ENCODE measurements at regions not wholly inside any gene's neighbourhood (a gene's known extent, or its start where the extent isn't known, plus 50 kb on each side); places are given as distances from the start of the nearest gene placed in this dataset.

- DNase-seq (ENCODE audit: low read depth): no peak
Measured at GRCh38 chr3:171956181-171956683, 83.1 kb upstream of the FNDC3B start.

- DNase-seq (ENCODE audit: low read depth): no peak
Measured at GRCh38 chr3:171956705-171957104, 82.7 kb upstream of the FNDC3B start.

GRCh38 chr3:171959532-171960089 lies 79.8 kb upstream of the FNDC3B start:
- DNase-seq (ENCODE audit: low read depth): no peak

- DNase-seq (ENCODE audit: low read depth): no peak
Measured at GRCh38 chr3:171960159-171960558, 79.2 kb upstream of the FNDC3B start.

- no peak for DNase-seq (ENCODE audit: low read depth)
Measured at GRCh38 chr3:171962137-171962720, 77.1 kb upstream of the FNDC3B start.

GRCh38 chr3:171963546-171963945 lies 75.8 kb upstream of the FNDC3B start:
- DNase-seq (ENCODE audit: low read depth): no peak

GRCh38 chr3:171965067-171965712 lies 74.2 kb upstream of the FNDC3B start:
- DNase-seq (ENCODE audit: low read depth): no peak

- no peak for DNase-seq (ENCODE audit: low read depth)
Measured at GRCh38 chr3:171966533-171967136, 72.7 kb upstream of the FNDC3B start.

GRCh38 chr3:171967137-171967783 lies 72.1 kb upstream of the FNDC3B start:
- DNase-seq (ENCODE audit: low read depth): peak; percentile 86

- peak; percentile 75 for DNase-seq (ENCODE audit: low read depth)
Measured at GRCh38 chr3:171967932-171968678, 71.3 kb upstream of the FNDC3B start.

- DNase-seq (ENCODE audit: low read depth): no peak
Measured at GRCh38 chr3:171970301-171970788, 69.0 kb upstream of the FNDC3B start.

GRCh38 chr3:171971919-171972514 lies 67.4 kb upstream of the FNDC3B start:
- DNase-seq (ENCODE audit: low read depth): no peak

GRCh38 chr3:171972871-171973348 lies 66.5 kb upstream of the FNDC3B start:
- no peak for DNase-seq (ENCODE audit: low read depth)

- DNase-seq (ENCODE audit: low read depth): no peak
Measured at GRCh38 chr3:171974986-171975837, 64.2 kb upstream of the FNDC3B start.

- peak; percentile 62 for DNase-seq (ENCODE audit: low read depth)
Measured at GRCh38 chr3:171976526-171976925, 62.9 kb upstream of the FNDC3B start.

- DNase-seq (ENCODE audit: low read depth): no peak
Measured at GRCh38 chr3:171977441-171977840, 61.9 kb upstream of the FNDC3B start.

- DNase-seq (ENCODE audit: low read depth): no peak
Measured at GRCh38 chr3:171977860-171978259, 61.5 kb upstream of the FNDC3B start.

- DNase-seq (ENCODE audit: low read depth): no peak
Measured at GRCh38 chr3:171978390-171978789, 61.0 kb upstream of the FNDC3B start.

GRCh38 chr3:171979081-171979480 lies 60.3 kb upstream of the FNDC3B start:
- DNase-seq (ENCODE audit: low read depth): no peak
